ENCODE measurements at regions not wholly inside any gene's neighbourhood (a gene's known extent, or its start where the extent isn't known, plus 50 kb on each side); places are given as distances from the start of the nearest gene placed in this dataset.
"Not testable (repeated sequence)": the region's sequence is repeated elsewhere in the genome, so short reads cannot be mapped to it uniquely, and the experiment has no call there.

DNA sequence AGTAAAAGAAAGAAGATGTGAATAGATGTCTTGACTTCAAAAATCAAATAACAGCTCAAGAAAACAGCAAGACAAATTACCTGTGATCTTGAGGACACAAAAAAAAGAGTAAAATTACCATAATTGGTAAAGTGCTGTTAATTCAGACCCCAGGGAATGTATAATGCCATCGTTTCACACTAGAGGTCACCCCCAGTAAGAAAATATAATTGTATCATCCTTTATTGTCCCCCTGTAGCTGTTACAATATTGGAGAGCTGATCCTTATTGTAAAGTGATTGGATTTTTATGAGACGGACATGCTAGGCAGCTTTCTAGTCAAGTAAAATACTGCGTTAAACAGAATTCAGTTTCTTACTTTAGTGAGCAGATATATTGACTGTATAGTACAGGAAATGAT is 377.0 kb downstream of the TLE1 start:
- TF ChIP-seq CTCF (IDR thresholded peaks at IDR 0.05; ENCODE audit: low read depth, low read length) = no peak
- H3K27me3 ChIP-seq (ENCODE audit: insufficient read depth, low read depth, severe bottlenecking) = no peaks in the 10 kb centered on the region
- H3K27ac ChIP-seq = no peak overlapping the region
- H3K36me3 ChIP-seq = no peaks in the 10 kb centered on the region
- H3K4me3 ChIP-seq (ENCODE audit: low read depth, low read length) = no peak overlapping the region
- peaks cover 9% of the 10 kb centered on the region for H3K9me3 ChIP-seq (ENCODE audit: severe bottlenecking)
- no peak for DNase-seq

DNA sequence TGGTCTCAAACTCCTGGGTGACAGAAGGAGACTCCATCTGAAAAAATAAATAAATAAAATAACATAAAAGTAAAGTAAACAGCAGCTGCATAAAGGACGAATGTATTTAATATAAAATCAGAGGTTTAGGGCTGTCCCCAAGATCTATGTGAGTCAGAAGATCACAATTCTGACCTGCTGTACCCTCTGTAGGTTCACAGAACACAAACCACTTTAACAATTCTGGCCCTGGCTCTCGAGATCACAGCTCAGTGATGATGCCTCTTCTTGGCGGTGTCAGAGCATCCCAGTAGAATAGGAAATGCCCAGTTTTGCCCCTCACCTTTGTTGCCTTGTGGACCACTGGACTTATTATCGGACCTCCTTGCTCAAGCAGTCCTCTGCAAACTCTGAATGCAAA is 380.9 kb downstream of the TLE1 start:
- Histone ChIP-seq H3K27ac (no peak overlapping the region), H3K27me3 (ENCODE audit: insufficient read depth, low read depth, severe bottlenecking) (no peaks in the 10 kb centered on the region), H3K9me3 (ENCODE audit: severe bottlenecking) (peaks cover 9% of the 10 kb centered on the region), H3K36me3 (no peaks in the 10 kb centered on the region), H3K4me3 (ENCODE audit: low read depth, low read length) (no peak overlapping the region)
- TF ChIP-seq CTCF (IDR thresholded peaks at IDR 0.05; ENCODE audit: low read depth, low read length) = no peak
- DNase-seq = no peak

DNA sequence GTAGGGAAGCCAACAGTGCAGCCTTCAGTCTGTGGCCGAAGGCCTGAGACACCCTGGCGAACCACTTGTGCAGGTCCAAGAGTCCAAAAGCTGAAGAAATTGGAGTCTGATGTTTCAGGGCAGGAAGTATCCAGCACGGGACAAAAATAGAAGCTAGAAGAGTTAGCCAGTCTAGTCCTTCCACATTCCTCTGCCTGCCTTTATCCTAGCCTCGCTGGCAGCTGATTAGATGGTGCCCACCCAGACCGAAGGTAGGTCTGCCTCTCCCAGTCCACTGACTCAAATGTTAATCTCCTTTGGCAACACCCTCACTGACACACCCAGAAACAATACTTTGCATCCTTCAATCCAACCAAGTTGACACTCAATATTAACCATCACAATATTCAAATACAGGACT is 381.6 kb downstream of the TLE1 start:
- DNase-seq; H3K27ac ChIP-seq; H3K9me3 ChIP-seq (ENCODE audit: severe bottlenecking); H3K27me3 ChIP-seq (ENCODE audit: insufficient read depth, low read depth, severe bottlenecking); H3K36me3 ChIP-seq; H3K4me3 ChIP-seq (ENCODE audit: low read depth, low read length): not testable (repeated sequence)

DNA sequence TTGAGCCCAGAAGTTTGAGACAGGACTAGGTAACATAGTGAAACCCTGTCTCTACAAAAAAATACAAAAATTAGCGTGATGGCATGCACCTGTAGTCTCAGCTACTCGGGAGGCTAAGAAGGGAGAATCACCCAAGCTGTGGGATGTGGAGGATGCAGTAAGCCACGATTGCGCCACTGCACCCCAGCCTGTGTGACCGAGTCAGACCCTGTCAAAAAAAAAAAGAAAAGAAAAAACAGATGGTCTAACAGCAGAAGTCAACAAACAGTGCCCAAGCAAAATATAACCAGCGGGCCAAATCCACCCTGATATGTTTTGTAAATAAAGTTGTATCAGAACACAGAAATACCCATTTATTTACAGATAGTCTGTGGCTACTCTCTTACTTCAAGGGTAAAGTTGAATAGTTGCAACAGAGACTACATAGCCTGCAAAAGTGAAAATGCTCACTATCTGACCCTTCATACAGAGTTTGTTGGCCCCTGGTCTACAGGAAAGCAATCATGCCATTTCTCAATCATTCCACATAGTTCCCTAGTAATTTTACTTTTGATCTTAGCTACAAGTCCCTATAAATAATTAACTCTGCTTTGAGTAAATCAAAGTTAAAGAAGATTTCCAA is 383.7 kb downstream of the TLE1 start:
- Histone ChIP-seq H3K27ac (no peak overlapping the region), H3K9me3 (ENCODE audit: severe bottlenecking) (peaks cover 11% of the 10 kb centered on the region), H3K27me3 (ENCODE audit: insufficient read depth, low read depth, severe bottlenecking) (no peaks in the 10 kb centered on the region), H3K4me3 (ENCODE audit: low read depth, low read length) (no peak overlapping the region), H3K36me3 (no peaks in the 10 kb centered on the region)
- no peak for TF ChIP-seq CTCF (IDR thresholded peaks at IDR 0.05; ENCODE audit: low read depth, low read length)
- no peak for DNase-seq

DNA sequence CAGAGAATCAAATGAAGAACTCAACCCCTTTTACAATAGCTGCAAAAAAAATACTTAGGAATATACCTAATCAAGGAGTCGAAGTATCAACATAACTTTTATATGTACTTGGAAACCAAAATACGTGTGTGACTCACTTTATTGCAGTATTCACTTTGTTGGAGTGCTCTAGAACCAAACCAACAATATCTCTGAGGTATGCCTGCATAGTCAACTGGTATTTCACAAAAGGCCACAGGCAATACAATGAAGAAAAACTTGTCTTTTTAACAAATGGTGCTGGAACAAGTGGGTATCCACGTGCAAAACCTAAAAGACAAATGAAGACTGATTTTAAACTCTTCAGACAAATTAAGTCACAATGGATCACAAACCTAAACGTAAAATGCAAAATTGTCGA is 385.7 kb downstream of the TLE1 start:
- no peaks in the 10 kb centered on the region for H3K27me3 ChIP-seq (ENCODE audit: insufficient read depth, low read depth, severe bottlenecking)
- no peaks in the 10 kb centered on the region for H3K36me3 ChIP-seq
- H3K27ac ChIP-seq = no peak overlapping the region
- H3K4me3 ChIP-seq (ENCODE audit: low read depth, low read length) = no peak overlapping the region
- no peak for TF ChIP-seq CTCF (IDR thresholded peaks at IDR 0.05; ENCODE audit: low read depth, low read length)
- DNase-seq = no peak
- H3K9me3 ChIP-seq (ENCODE audit: severe bottlenecking) = peaks cover 11% of the 10 kb centered on the region

- Histone ChIP-seq H3K36me3 (no peaks in the 10 kb centered on the region), H3K9me3 (ENCODE audit: severe bottlenecking) (no peaks in the 10 kb centered on the region), H3K27me3 (ENCODE audit: insufficient read depth, low read depth, severe bottlenecking) (no peaks in the 10 kb centered on the region), H3K27ac (no peak overlapping the region), H3K4me3 (ENCODE audit: low read depth, low read length) (no peak overlapping the region)
- no peak for TF ChIP-seq CTCF (IDR thresholded peaks at IDR 0.05; ENCODE audit: low read depth, low read length)
- no peak for DNase-seq
These were observed 395.7 kb downstream of the TLE1 start for GRCh38 chr9:81293651-81294050.

Data from WERI-Rb-1 (cell line).